ENCODE measurements at regions not wholly inside any gene's neighbourhood (a gene's known extent, or its start where the extent isn't known, plus 50 kb on each side); places are given as distances from the start of the nearest gene placed in this dataset.
A peak's percentile ranks its signal among the peaks of the same experiment; 100 is the strongest.

DNA sequence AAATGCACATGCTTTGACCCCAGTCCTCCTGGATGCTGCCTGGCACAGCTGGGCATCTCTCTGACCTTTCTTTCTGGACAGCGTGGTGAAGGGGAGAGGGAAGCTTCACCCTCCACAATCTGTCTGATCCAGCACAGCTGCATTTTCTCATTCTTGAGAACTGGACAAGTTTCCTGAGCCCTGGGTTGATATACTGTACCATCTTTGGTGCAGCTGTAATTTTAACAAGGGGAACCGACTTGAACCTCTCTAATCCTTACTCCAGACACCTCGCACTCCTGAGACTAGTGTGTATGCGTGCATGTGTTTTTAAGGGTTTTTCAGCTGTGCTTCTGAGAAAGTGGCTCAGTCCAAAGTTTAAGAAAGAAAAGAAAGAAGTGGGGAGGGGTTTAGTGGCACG is 655.7 kb downstream of the INHBA start:
- no peak overlapping the region for H3K4me3 ChIP-seq
- H3K4me1 ChIP-seq (ENCODE audit: control insufficient read depth in 5 of 5, insufficient read depth in 5 of 5, low read length in 5 of 5), result peaks cover 0 to 5% (median 0%) of the 10 kb centered on the region in 5 donors
- no peak overlapping the region for H3K9ac ChIP-seq (ENCODE audit: insufficient read depth in 1 of 2, low read length in 2 of 2)
- peaks cover 0 to 3% (median 0%) of the 10 kb centered on the region in 4 donors for H3K9me3 ChIP-seq (ENCODE audit: control insufficient read depth in 4 of 4, insufficient read depth in 3 of 4, low read length in 3 of 4)
- ATAC-seq (ENCODE audit: insufficient read depth, low FRiP score) (no peak), DNase-seq (no peak)
- TF ChIP-seq, protein P1, sequence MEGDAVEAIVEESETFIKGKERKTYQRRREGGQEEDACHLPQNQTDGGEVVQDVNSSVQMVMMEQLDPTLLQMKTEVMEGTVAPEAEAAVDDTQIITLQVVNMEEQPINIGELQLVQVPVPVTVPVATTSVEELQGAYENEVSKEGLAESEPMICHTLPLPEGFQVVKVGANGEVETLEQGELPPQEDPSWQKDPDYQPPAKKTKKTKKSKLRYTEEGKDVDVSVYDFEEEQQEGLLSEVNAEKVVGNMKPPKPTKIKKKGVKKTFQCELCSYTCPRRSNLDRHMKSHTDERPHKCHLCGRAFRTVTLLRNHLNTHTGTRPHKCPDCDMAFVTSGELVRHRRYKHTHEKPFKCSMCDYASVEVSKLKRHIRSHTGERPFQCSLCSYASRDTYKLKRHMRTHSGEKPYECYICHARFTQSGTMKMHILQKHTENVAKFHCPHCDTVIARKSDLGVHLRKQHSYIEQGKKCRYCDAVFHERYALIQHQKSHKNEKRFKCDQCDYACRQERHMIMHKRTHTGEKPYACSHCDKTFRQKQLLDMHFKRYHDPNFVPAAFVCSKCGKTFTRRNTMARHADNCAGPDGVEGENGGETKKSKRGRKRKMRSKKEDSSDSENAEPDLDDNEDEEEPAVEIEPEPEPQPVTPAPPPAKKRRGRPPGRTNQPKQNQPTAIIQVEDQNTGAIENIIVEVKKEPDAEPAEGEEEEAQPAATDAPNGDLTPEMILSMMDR (IDR thresholded peaks at IDR 0.05; ENCODE audit: control extremely low read depth, extremely low read depth), result no peak
- H3K36me3 ChIP-seq (ENCODE audit: control insufficient read depth in 4 of 4, insufficient read depth in 4 of 4, low read length in 4 of 4), result no peaks in the 10 kb centered on the region
- no peaks in the 10 kb centered on the region for H3K27me3 ChIP-seq (ENCODE audit: control insufficient read depth in 3 of 3, insufficient read depth in 3 of 3, low read length in 2 of 3)
- no peak overlapping the region for H3K27ac ChIP-seq (ENCODE audit: low read depth in 1 of 2, low read length in 1 of 2)
- WGBS, 2 donors, result 64 to 80% methylated on average over 5 of the region's 5 CpGs

DNA sequence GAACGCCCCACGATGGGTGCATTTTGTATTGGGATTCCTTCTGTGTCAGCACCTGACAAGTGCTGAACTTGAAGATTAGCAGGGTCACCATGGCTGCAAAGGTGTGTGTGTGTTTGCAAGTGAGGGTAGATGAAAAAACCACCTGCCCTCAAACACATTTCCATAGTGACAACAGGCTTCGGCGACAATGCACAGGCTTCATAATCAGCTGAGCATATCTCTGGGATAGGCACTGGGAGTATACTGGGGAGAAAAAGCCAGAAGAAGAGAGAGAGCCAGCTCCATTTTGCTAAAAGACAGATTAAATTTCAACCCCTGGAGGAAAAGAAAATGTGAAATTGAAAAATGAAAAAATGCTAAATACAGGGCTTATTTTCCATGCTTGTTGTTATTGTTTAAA is 656.1 kb downstream of the INHBA start:
- ATAC-seq (ENCODE audit: insufficient read depth, low FRiP score) (no peak), DNase-seq (no peak)
- no peaks in the 10 kb centered on the region for H3K27me3 ChIP-seq (ENCODE audit: control insufficient read depth in 3 of 3, insufficient read depth in 3 of 3, low read length in 2 of 3)
- 75 to 83% methylated on average over 4 of the region's 4 CpGs for WGBS, 2 donors
- TF ChIP-seq, protein P1 (IDR thresholded peaks at IDR 0.05; ENCODE audit: control extremely low read depth, extremely low read depth), result no peak
- H3K4me3 ChIP-seq, result no peak overlapping the region
- no peaks in the 10 kb centered on the region for H3K36me3 ChIP-seq (ENCODE audit: control insufficient read depth in 4 of 4, insufficient read depth in 4 of 4, low read length in 4 of 4)
- H3K4me1 ChIP-seq (ENCODE audit: control insufficient read depth in 5 of 5, insufficient read depth in 5 of 5, low read length in 5 of 5), result peaks cover 0 to 5% (median 0%) of the 10 kb centered on the region in 5 donors
- peaks cover 0 to 3% (median 0%) of the 10 kb centered on the region in 4 donors for H3K9me3 ChIP-seq (ENCODE audit: control insufficient read depth in 4 of 4, insufficient read depth in 3 of 4, low read length in 3 of 4)
- no peak overlapping the region for H3K27ac ChIP-seq (ENCODE audit: low read depth in 1 of 2, low read length in 1 of 2)
- no peak overlapping the region for H3K9ac ChIP-seq (ENCODE audit: insufficient read depth in 1 of 2, low read length in 2 of 2)

DNA sequence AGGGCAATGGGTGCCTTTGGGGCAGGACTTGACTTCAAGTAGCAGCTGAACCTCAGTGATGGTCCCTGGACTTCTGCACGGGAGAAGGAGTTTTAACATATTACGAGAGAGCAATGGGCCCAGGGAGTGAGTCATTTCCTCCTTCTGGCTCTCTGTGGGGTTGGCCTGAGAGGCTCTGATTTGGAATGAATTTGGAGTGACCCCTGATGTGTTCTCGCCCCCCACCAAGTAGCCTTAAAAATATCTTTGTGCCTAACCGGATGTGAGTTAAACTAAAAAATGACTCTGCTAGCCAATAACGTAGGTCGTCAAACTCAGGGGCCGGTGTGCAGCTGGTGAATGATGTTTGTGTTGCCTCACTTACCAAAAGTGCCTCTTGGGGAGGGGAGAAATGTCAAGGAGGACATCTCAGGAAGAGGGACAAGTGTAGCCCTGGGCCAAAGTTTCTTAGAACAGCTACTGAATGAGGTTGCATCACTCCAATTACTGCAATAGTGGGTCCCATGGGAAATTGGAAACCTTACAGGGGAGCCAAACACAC is 656.6 kb downstream of the INHBA start:
- Histone ChIP-seq H3K27me3 (ENCODE audit: control insufficient read depth in 3 of 3, insufficient read depth in 3 of 3, low read length in 2 of 3) (no peaks in the 10 kb centered on the region), H3K36me3 (ENCODE audit: control insufficient read depth in 4 of 4, insufficient read depth in 4 of 4, low read length in 4 of 4) (no peaks in the 10 kb centered on the region), H3K9ac (ENCODE audit: insufficient read depth in 1 of 2, low read length in 2 of 2) (no peak overlapping the region), H3K27ac (ENCODE audit: low read depth in 1 of 2, low read length in 1 of 2) (no peak overlapping the region), H3K9me3 (ENCODE audit: control insufficient read depth in 4 of 4, insufficient read depth in 3 of 4, low read length in 3 of 4) (peaks cover 0 to 3% (median 0%) of the 10 kb centered on the region in 4 donors), H3K4me1 (ENCODE audit: control insufficient read depth in 5 of 5, insufficient read depth in 5 of 5, low read length in 5 of 5) (peaks cover 0 to 5% (median 0%) of the 10 kb centered on the region in 5 donors), H3K4me3 (no peak overlapping the region)
- DNase-seq (no peak), ATAC-seq (ENCODE audit: insufficient read depth, low FRiP score) (peak; percentile 49)
- WGBS, 2 donors, result 52 to 71% methylated on average over 7 of the region's 7 CpGs
- TF ChIP-seq, protein P1 (IDR thresholded peaks at IDR 0.05; ENCODE audit: control extremely low read depth, extremely low read depth), result no peak
